ENCODE measurements at regions not wholly inside any gene's neighbourhood (a gene's known extent, or its start where the extent isn't known, plus 50 kb on each side); places are given as distances from the start of the nearest gene placed in this dataset.

DNA sequence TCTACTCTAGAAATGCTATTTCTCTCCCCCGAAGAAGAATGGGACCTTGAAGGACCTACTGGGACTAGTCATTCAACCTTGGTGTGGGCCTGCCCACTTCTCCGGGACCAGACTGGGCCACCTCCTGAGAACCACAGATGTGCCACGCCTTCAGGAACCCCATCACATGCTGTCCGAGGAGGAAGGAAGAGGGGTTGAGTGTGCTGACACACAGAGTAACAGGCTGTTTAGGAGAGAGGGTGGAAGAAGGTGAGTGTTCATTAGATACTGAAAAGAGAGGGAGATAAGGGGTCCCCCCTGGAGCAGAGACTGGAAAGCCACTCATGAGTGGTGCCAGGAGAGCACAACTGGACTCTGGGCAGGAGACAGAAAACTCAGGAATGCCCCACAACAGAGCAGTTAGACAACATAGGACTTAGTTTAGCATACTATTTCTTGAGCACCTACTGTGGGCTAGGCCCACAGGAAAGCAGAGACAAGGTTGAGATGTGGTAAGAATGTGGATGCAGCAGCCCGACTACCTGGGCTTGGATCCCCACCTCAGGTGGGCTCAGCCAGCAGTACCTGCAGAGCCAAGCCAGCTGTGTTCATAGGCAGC, 286.4 kb upstream of the NCKAP5 start:
- TF ChIP-seq EZH2phosphoT487 (IDR thresholded peaks at IDR 0.05; ENCODE audit: borderline replicate concordance), result no peak
- TF ChIP-seq, protein P1, sequence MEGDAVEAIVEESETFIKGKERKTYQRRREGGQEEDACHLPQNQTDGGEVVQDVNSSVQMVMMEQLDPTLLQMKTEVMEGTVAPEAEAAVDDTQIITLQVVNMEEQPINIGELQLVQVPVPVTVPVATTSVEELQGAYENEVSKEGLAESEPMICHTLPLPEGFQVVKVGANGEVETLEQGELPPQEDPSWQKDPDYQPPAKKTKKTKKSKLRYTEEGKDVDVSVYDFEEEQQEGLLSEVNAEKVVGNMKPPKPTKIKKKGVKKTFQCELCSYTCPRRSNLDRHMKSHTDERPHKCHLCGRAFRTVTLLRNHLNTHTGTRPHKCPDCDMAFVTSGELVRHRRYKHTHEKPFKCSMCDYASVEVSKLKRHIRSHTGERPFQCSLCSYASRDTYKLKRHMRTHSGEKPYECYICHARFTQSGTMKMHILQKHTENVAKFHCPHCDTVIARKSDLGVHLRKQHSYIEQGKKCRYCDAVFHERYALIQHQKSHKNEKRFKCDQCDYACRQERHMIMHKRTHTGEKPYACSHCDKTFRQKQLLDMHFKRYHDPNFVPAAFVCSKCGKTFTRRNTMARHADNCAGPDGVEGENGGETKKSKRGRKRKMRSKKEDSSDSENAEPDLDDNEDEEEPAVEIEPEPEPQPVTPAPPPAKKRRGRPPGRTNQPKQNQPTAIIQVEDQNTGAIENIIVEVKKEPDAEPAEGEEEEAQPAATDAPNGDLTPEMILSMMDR (conservative IDR thresholded peaks at IDR 0.05; ENCODE audit: low read length), result no peak
- Histone ChIP-seq H3K27me3 (ENCODE audit: insufficient read depth, low read length, poor library complexity, severe bottlenecking) (no peaks in the 10 kb centered on the region), H4K20me1 (ENCODE audit: insufficient read depth, low read length, poor library complexity, severe bottlenecking) (no peaks in the 10 kb centered on the region), H3K4me3 (ENCODE audit: low read length, poor library complexity, severe bottlenecking) (no peak overlapping the region), H3K4me1 (ENCODE audit: insufficient read depth, low read length, poor library complexity, severe bottlenecking) (no peaks in the 10 kb centered on the region), H3K79me2 (ENCODE audit: insufficient read depth, low read length) (no peaks in the 10 kb centered on the region), H3K9ac (ENCODE audit: low read depth, low read length, poor library complexity, severe bottlenecking) (no peak overlapping the region), H3K36me3 (ENCODE audit: insufficient read depth, low read length) (no peaks in the 10 kb centered on the region), H2AFZ (ENCODE audit: low read length) (no peak overlapping the region), H3K9me2 (replicated peaks; ENCODE audit: low read depth, low read length) (no peaks in the 10 kb centered on the region), H3K9me3 (ENCODE audit: insufficient read depth, low read depth, low read length) (no peaks in the 10 kb centered on the region; the same call in 1 of the 2 replicates), H3K4me2 (ENCODE audit: low read depth, low read length, poor library complexity, severe bottlenecking) (no peak overlapping the region), H3F3A (ENCODE audit: low read depth) (no peaks in the 10 kb centered on the region)

DNA sequence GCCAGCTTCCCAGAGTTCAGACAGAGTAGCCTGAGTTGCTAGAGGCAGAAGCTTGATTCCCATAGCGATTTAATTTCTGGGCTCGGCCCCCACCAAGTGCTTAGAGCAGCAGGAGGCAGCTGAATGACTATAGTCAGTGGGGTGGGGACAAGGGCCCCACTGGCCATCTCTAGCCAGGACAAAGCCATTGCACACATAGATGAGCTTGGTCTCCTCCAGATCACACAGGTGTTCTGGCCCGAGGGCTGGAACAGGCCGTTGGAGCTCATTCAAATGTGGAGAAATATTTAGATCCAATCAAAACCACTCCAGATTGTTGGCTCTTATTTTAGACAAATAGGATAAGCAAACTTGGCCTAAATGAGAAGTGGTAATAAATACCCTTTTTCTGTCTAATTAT, 287.3 kb upstream of the NCKAP5 start:
- no peaks in the 10 kb centered on the region; the same call in 1 of the 2 replicates for H3K9me3 ChIP-seq (ENCODE audit: insufficient read depth, low read depth, low read length)
- H3K4me1 ChIP-seq (ENCODE audit: insufficient read depth, low read length, poor library complexity, severe bottlenecking), result no peaks in the 10 kb centered on the region
- no peaks in the 10 kb centered on the region for H3K36me3 ChIP-seq (ENCODE audit: insufficient read depth, low read length)
- no peak overlapping the region for H2AFZ ChIP-seq (ENCODE audit: low read length)
- no peak overlapping the region for H3K4me3 ChIP-seq (ENCODE audit: low read length, poor library complexity, severe bottlenecking)
- no peaks in the 10 kb centered on the region for H3K9me2 ChIP-seq (replicated peaks; ENCODE audit: low read depth, low read length)
- H3K27me3 ChIP-seq (ENCODE audit: insufficient read depth, low read length, poor library complexity, severe bottlenecking), result no peaks in the 10 kb centered on the region
- no peaks in the 10 kb centered on the region for H3F3A ChIP-seq (ENCODE audit: low read depth)
- no peaks in the 10 kb centered on the region for H4K20me1 ChIP-seq (ENCODE audit: insufficient read depth, low read length, poor library complexity, severe bottlenecking)
- TF ChIP-seq, protein P1 (conservative IDR thresholded peaks at IDR 0.05; ENCODE audit: low read length), result no peak
- TF ChIP-seq EZH2phosphoT487 (IDR thresholded peaks at IDR 0.05; ENCODE audit: borderline replicate concordance), result no peak
- H3K4me2 ChIP-seq (ENCODE audit: low read depth, low read length, poor library complexity, severe bottlenecking), result no peak overlapping the region
- H3K9ac ChIP-seq (ENCODE audit: low read depth, low read length, poor library complexity, severe bottlenecking), result no peak overlapping the region
- no peaks in the 10 kb centered on the region for H3K79me2 ChIP-seq (ENCODE audit: insufficient read depth, low read length)

DNA sequence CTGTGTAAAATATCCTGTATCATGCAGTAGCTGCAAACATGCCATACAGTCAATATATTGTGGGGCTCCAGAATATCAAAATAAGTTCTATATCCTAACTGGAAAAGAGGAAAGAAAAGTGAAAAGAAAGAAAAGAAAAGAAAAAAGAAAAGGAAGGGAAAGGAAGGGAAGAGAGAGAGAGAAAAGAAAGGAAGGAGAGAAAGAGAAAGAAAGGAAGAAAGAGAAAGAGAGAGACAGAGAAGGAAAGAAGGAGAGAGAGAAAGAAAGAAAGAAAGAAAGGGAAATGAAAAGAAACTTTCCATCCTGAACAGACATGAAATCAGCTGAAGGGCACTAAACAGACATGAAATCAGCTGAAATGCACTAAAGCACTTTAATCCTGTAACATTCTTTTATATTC, 288.4 kb upstream of the NCKAP5 start:
- Histone ChIP-seq H3K9me2 (replicated peaks; ENCODE audit: low read depth, low read length) (no peaks in the 10 kb centered on the region), H3K9ac (ENCODE audit: low read depth, low read length, poor library complexity, severe bottlenecking) (no peak overlapping the region), H3K27me3 (ENCODE audit: insufficient read depth, low read length, poor library complexity, severe bottlenecking) (no peaks in the 10 kb centered on the region), H3K79me2 (ENCODE audit: insufficient read depth, low read length) (no peaks in the 10 kb centered on the region), H3K4me3 (ENCODE audit: low read length, poor library complexity, severe bottlenecking) (no peak overlapping the region), H3F3A (ENCODE audit: low read depth) (no peaks in the 10 kb centered on the region), H3K4me1 (ENCODE audit: insufficient read depth, low read length, poor library complexity, severe bottlenecking) (no peaks in the 10 kb centered on the region), H2AFZ (ENCODE audit: low read length) (no peak overlapping the region), H4K20me1 (ENCODE audit: insufficient read depth, low read length, poor library complexity, severe bottlenecking) (no peaks in the 10 kb centered on the region), H3K9me3 (ENCODE audit: insufficient read depth, low read depth, low read length) (no peaks in the 10 kb centered on the region), H3K4me2 (ENCODE audit: low read depth, low read length, poor library complexity, severe bottlenecking) (no peak overlapping the region), H3K36me3 (ENCODE audit: insufficient read depth, low read length) (no peaks in the 10 kb centered on the region)
- TF ChIP-seq EZH2phosphoT487 (IDR thresholded peaks at IDR 0.05; ENCODE audit: borderline replicate concordance), result no peak
- TF ChIP-seq, protein P1 (conservative IDR thresholded peaks at IDR 0.05; ENCODE audit: low read length), result no peak

Measured in Loucy (cell line).